ENCODE measurements at regions not wholly inside any gene's neighbourhood (a gene's known extent, or its start where the extent isn't known, plus 50 kb on each side); places are given as distances from the start of the nearest gene placed in this dataset.
"Not testable (repeated sequence)": the region's sequence is repeated elsewhere in the genome, so short reads cannot be mapped to it uniquely, and the experiment has no call there.

- DNase-seq = no peak
These were observed 194.6 kb upstream of the MEIS1 start for GRCh38 chr2:66240286-66240685.

- DNase-seq = no peak
These were observed 195.3 kb upstream of the MEIS1 start for GRCh38 chr2:66239655-66240054.

- no peak for DNase-seq
These were observed 197.0 kb upstream of the MEIS1 start for GRCh38 chr2:66237803-66238379.

- no peak for DNase-seq
These were observed 197.8 kb upstream of the MEIS1 start for GRCh38 chr2:66236816-66237802.

- no peak for DNase-seq
These were observed 198.7 kb upstream of the MEIS1 start for GRCh38 chr2:66236067-66236685.

- DNase-seq = no peak
These were observed 199.5 kb upstream of the MEIS1 start for GRCh38 chr2:66235428-66235827.

- no peak for DNase-seq
These were observed 200.9 kb upstream of the MEIS1 start for GRCh38 chr2:66233981-66234380.

- no peak for DNase-seq
These were observed 206.8 kb upstream of the MEIS1 start for GRCh38 chr2:66228128-66228547.

GRCh38 chr2:66217039-66217585 lies 217.8 kb upstream of the MEIS1 start:
- DNase-seq = no peak

GRCh38 chr2:66212749-66213148 lies 222.2 kb upstream of the MEIS1 start:
- DNase-seq = no peak

GRCh38 chr2:66202586-66202985 lies 232.3 kb upstream of the MEIS1 start:
- no peak for DNase-seq

- DNase-seq = no peak
These were observed 233.7 kb upstream of the MEIS1 start for GRCh38 chr2:66201242-66201641.

- DNase-seq = no peak
These were observed 236.1 kb upstream of the MEIS1 start for GRCh38 chr2:66198873-66199272.

GRCh38 chr2:66192888-66193287 lies 242.0 kb upstream of the MEIS1 start:
- no peak for DNase-seq

- no peak for DNase-seq
These were observed 243.6 kb upstream of the MEIS1 start for GRCh38 chr2:66191311-66191710.

GRCh38 chr2:66189553-66189952 lies 245.4 kb upstream of the MEIS1 start:
- DNase-seq = no peak

GRCh38 chr2:66186537-66186936 lies 248.4 kb upstream of the MEIS1 start:
- no peak for DNase-seq

GRCh38 chr2:66185497-66186054 lies 249.3 kb upstream of the MEIS1 start:
- no peak for DNase-seq

- DNase-seq = not testable (repeated sequence)
These were observed 257.7 kb upstream of the MEIS1 start for GRCh38 chr2:66177128-66177796.

GRCh38 chr2:66174491-66174890 lies 260.4 kb upstream of the MEIS1 start:
- no peak for DNase-seq

GRCh38 chr2:66173645-66174044 lies 261.3 kb upstream of the MEIS1 start:
- no peak for DNase-seq

GRCh38 chr2:66171530-66171929 lies 263.4 kb upstream of the MEIS1 start:
- no peak for DNase-seq

Measured in cerebellar nuclear complex (tissue), 1 donor.